Renal cortex interstitium (tissue), 11 donors: ENCODE measurements at regions not wholly inside any gene's neighbourhood (a gene's known extent, or its start where the extent isn't known, plus 50 kb on each side); places are given as distances from the start of the nearest gene placed in this dataset.
A peak's percentile ranks its signal among the peaks of the same experiment; 100 is the strongest.
"Not testable (repeated sequence)": the region's sequence is repeated elsewhere in the genome, so short reads cannot be mapped to it uniquely, and the experiment has no call there.

Experiments
- DNase-seq, 11 donors: peaks; one replicate each; pipeline ENCODE4 v3.0.0-alpha.2; 2013; ENCODE audit warnings: low read depth in 9 of 11, low spot score in 4 of 11; ENCODE audit errors: extremely low read depth in 1 of 11

- no peak for DNase-seq
These were observed 60.2 kb downstream of the LSMEM1 start for GRCh38 chr7:112540839-112541577.

DNA sequence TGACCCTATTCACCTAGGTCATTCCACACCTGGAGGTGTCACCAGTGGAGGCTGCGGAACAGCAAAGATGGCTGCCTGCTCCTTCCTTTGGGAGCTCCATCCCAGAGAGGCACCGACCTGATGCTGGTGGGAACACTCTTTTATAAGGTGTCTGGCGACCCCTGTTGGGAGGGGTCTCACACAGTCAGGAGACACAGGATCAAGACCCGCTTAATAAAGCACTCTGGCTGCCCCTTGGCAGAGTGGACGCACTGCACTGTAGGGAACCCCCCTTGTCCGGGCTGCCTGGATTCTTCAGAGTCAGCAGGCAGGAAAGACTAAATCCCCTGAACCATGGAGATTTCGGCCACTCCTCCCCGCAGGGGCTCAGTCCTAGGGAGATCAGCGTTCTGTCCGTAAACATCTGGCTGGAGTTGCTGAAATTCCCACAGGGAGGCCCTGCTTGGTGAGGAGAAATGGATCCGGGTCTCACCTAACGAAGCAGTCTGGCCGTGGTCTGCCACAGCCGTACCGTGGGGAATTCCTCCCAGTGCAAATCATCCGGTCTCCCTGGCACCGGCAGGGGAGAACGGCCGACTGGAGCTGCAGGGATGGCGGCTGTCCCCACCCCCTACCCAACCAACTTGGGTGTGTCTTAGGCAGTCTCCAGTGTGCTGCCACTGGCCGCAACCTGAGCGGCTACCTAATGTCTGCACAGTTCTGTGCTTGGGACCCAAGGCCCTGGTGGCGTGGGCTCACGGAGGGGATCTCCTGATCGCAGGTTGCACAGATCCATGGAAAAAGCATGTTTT, 66.1 kb downstream of the LSMEM1 start:
- DNase-seq: no peak

DNA sequence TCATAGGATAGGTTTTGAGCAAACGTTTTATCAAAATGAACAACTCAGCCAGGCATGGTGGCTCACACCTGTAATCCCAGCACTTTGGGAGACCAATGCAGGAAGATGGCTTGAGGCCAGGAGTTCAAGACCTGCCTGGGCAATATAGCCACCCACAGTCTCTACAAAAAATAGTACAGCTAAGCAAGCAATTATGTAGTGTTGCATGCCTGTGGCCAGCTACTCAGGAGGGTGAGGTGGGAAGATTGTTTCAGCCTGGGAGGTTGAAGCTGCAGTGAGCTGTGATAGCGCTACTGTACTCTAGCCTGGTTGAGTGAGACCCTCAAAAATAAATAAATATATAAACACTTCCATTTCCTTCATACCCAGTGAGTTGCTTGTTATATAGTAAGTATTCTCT, 67.1 kb downstream of the LSMEM1 start:
- DNase-seq: no peak

GRCh38 chr7:112550468-112551060, 69.8 kb downstream of the LSMEM1 start:
- peak in 7 of 11 donors; percentile 11 to 43 (median 26) for DNase-seq

DNA sequence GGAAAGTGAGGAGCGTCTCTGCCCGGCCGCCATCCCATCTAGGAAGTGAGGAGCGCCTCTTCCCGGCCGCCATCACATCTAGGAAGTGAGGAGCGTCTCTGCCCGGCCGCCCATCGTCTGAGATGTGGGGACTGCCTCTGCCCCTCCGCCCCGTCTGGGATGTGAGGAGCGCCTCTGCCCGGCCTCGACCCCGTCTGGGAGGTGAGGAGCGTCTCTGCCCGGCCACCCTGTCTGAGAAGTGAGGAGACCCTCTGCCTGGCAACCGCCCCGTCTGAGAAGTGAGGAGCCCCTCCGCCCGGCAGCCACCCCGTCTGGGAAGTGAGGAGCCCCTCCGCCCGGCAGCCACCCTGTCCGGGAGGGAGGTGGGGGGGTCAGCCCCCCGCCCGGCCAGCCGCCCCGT, 70.7 kb downstream of the LSMEM1 start:
- not testable (repeated sequence) for DNase-seq

DNA sequence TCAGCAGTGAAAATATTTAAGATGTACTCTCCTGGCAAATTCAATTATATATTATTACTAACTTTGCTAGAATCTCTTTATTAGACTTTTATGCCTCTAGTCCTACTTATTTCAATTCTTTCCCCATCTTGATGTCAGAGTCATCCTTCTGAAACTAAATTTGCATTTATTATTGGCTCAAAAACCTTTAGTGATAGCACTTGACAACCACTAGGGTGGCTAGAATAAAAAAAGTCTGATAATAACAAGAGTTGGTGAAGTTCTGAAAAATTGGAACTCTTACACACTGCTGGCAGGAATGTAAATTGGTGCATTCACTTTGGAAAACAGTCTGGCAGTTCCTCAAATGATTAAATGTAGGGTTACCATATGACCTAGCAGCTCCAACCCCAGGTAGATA, 73.8 kb downstream of the LSMEM1 start:
- no peak for DNase-seq

DNA sequence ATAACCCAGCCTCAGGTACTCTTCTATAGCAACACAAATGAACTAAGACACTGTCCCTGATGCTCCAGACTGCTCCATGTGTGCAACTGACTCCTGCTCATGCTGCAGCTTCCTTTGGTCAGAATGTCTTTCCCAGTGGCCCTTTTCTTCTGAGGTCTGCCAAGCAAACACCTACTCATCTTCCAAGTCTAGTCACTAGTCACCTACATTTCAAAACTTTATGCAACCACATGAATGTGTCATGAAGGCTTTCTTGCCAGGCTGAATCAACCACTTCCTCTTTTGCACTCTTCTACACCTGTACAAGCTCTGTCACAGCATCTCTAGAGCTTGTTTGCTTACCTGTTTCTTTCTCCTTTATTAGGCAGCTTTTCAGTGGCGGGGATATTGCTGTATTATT, 75.8 kb downstream of the LSMEM1 start:
- DNase-seq: no peak

DNA sequence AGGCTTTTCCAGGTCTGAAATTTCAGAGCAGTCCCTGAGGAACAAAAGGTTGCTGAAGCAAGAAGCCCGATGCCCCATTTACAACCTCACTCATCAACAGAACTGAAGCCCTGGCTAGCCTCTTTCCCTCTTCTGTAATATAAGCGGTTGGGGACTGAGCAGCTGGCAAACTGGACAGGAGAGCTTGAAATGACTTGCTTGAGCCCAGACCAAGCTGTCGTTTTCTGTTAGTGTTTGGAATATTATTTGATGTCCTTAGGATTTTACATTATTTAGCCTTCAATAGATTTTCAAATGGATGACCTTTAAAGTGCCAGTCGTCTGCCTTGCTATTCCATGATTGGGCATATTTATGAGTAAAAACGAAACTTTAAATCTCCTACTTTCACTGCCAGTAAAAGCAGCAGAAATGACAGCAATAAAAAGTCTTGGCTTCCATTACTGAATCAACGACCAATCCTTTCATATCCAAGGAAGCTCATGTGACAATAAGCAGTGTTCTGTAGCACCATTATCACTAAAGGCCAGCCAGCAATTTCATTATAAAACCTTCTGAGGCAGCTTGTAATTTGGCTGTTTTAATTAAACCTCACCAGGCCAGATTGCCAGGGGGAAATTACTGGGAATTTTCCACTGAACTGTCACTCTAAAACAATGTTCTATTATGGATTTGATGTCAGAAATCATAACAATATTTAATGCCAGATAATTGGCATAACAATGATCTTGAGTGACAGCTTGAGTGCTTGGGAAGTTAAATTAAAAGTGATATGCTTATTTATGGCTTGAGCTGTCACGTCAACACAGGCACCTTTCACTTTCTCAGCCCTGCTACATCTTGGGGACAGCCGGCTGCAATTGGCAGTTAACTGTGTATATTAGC, 85.9 kb downstream of the LSMEM1 start:
- DNase-seq: no peak

DNA sequence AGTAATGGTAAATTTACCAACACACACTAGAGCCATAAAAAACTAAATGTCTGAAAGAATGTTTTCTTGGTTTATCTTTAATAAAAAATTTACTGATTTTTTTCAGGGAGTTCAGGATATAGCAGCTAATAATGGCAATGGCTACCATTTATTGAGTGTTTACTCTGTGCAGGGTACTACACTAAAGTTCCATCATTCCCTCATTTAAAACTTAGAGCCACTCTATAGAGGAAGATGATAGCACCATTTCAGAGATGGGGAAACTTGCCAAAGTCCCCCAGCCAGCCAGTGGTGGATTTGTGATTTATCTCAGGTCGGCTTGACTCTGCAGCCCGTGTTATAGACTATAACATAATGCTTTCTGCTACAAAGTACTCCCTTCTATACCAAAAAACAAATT, 86.6 kb downstream of the LSMEM1 start:
- no peak for DNase-seq

GRCh38 chr7:112571852-112572607, 91.2 kb downstream of the LSMEM1 start:
- DNase-seq: no peak

GRCh38 chr7:112572669-112573301, 92.0 kb downstream of the LSMEM1 start:
- peak in 2 of 11 donors; percentile 13 to 37 for DNase-seq

DNA sequence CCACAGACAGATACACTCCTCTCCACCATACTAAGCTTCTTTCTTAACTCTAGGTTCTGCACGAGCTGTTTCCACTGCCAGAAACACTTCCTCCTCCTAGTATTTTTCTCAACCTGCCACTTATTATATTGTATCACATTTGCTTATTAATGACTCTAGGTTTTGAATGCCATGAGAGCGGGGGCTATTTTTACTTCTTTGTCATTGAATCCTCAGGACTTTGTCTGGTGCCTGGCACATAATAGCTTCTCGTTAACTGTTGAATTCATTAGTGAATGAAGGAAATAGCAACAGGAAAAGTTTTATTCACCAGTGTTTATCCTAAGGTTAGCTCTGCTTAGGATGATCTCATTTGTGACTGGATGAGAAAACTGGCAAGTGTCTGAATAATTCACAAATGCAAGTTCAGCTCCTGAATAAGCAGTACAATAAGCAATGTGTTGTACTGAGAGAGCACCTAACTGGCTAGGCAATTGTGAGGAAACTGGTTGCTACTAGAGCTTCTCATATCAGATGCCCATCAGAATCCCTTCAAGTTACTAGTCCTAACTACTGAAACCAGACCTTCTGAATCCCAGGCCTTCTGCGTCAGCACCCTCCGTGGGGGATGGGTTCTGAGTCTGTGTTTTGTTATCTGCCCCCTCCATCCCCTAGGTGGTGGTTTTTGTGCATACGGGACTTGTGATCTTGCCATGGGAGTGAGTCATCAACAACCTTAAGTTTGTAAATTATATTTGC, 92.7 kb downstream of the LSMEM1 start:
- DNase-seq: no peak

DNA sequence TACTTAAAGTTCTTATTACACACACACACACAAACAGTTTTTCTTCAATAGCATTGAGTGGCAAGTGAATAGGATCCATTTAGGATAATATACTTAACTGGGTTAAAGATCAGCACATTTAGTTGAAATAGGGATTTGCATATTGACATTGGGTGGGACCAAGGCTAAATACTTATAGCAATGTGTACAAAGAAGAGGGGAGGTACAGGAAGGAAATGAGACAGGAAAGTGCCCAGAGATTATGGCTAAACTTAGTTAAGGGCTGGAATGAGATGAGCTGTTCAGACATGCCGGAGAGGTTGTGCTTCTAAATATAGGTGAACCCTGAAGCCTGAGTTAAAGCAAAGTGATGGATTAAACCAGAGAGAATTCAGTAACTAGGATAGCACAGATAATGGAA, 95.1 kb downstream of the LSMEM1 start:
- no peak for DNase-seq

- DNase-seq: no peak
These were observed 98.6 kb downstream of the LSMEM1 start for GRCh38 chr7:112579388-112579787.

- DNase-seq: no peak
These were observed 100.1 kb downstream of the LSMEM1 start for GRCh38 chr7:112580717-112581435.

DNA sequence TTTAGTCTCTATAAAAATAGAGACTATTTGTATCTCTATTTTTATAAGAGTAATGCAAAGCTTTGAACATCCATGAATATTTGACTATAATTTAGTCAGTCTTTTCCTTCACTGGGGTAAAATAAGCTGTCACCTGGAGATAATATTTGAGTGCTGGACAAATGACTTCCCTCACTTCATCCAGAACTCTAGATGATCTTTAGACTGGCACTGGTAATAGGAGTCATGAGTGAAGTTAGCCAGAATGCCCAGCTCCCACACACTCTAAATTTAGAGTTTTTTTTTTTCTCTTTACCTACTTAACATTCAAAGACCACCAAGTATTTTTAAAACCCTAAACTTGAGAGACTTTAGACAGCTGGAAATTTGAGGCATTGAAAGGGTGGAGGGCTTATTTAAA, 100.7 kb downstream of the LSMEM1 start:
- no peak for DNase-seq

- no peak for DNase-seq
These were observed 103.5 kb downstream of the LSMEM1 start for GRCh38 chr7:112584290-112584689.
